ENCODE measurements at regions not wholly inside any gene's neighbourhood (a gene's known extent, or its start where the extent isn't known, plus 50 kb on each side); places are given as distances from the start of the nearest gene placed in this dataset.

DNA sequence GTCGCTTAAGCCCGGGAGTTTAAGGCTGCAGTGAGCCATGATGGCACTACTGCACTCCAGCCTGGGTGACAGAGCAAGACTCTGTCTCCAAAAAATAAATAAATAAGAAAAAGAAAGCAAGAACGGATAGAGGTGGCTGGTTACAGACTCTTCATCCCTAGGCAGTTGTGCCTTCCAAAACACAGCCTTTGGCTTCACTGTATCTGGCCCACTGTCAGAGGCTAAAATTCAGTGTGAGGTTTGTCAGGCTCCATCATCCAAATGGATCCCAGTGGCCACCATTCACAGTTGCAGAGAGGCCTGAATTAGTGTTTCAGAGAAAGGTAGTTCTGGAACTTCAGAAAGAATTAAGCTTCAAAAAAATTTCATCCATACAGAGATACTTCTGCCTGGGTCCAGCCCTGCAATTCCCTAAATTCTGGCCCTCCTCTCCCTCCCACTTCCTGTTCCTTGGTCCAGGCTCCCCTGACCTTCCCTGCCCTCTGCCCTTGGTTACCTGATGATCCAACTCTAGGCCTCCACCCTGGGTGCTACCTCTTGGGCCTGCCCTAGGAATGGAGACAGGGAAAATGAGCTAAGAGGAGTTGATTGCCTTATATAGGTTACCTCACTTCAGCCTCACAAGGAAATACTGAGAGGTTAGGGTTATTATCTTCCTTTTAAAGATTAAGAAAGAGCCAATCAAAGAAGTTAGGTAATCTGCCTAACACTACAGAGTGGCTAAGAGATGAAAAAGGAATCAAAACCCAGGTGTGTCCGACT lies 97.2 kb upstream of the SLC44A1 start:
- no peak for DNase-seq (ENCODE audit: low read depth)

DNA sequence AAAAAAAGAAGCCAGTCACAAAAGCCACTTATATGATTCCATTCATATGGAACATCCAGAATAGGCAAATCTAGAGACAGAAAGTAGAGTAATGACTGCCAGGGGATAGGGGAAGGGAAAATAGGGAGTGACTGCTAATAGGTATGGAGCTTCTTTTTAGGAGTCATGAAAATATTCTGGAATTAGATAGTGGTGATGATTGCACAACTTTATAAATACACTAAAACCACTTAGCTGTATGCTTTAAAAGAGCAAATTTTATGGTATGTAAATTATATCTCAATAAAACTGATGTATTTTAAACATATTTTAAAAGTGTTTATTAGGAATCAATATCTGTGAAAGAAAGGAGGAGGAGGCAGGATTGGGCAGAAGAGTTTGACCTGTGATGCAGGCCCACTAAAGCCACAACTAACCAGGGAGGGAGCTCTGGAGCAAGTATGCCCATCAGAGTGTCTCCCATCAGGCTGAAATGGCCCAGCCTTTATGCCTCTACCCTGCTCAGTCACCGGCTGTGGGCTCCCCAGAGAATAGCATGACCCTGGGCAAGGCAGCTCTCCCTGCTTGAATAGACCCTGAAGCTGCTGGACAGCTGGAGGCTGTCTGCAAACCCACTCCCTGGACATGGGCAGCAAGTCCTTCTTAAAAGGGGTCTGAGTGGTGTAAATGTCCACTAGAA lies 96.0 kb upstream of the SLC44A1 start:
- no peak for DNase-seq (ENCODE audit: low read depth)

DNA sequence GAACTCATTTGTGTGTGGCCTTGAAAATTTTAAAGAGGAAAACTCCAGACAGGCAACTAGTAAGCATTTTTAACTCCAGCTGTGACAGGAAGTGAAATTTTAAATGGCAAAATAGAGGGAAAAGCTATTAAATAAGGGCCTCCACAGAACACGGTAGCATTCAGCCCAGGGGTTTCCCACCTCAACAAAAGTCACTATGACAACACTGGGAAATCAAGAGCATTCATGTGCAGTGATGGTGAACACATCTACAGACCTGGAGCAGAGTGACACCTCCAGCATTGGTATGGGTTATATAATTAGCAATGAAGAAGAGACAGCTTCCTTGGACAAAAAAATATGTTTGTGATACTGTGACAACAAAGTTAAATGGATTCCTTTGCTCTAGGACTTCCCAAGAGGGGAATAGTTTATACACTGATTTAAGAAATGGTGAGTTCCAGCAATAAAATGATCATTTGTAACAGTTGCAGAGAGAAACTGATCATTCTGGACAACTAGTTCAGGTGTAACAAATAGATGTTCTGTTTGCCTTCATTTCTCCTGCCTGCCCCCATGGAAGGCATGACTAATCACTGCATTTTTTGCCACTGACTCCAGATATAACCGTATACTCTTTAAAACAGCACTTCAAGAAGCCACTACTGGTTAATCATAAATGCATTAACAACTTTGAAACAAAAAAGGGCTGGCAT lies 93.3 kb upstream of the SLC44A1 start:
- no peak for DNase-seq (ENCODE audit: low read depth)

DNA sequence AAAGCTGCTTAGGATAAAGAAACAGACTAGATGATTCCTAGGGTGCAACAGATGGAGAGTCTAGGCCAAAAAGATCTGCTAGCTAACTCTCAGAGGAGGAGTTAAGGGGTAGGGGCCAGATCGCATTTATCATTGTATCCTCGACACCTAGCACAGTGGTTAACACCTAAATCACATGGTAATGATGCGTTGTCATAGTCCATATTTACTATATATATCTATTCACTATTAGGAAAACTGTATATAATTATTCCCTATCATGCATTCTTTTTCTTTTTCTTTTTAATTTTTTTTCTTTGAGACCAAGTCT lies 92.8 kb upstream of the SLC44A1 start:
- no peak for DNase-seq (ENCODE audit: low read depth)

DNA sequence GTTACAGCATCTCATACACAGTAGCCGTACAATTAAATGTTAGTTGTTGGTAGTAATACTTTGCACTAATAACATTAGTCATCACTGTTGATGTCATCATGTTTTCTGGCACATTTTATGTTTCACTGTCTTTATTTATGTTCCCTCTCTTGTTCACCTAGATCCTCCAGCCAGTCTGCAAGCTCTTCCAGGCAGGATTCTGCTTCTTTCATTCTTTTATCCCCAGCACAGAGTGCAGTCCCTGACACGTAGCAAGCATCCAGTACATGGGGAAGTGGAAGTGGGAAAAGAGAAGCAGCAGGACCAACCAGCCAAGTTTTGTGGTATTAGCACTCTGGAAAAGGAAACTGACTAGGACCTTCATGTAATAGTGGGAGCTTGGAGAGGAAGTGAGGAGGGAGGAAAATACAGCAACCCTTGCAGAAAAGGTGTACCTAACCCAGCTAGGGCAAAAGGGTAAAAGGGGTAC lies 89.7 kb upstream of the SLC44A1 start:
- DNase-seq (ENCODE audit: low read depth), result no peak

DNA sequence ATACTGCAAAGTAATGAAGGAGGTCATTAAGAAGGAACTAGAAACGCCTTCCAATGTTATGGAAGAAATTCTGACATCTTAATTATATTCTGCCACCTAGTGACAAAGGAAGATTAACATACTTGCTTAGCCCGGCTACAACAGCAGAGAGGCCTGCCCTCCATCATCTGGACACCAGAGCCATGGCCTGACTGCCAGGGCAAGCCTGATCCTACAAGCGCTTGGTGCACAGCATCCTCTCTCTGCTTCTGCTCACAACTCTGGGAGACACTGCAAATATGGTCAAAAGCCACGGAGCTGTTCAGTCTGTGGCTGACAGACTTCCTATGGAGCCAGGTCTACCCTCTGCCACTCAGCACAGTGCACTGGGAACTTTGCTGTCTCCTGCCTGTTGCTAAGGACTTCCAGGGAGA lies 87.3 kb upstream of the SLC44A1 start:
- no peak for DNase-seq (ENCODE audit: low read depth)

DNA sequence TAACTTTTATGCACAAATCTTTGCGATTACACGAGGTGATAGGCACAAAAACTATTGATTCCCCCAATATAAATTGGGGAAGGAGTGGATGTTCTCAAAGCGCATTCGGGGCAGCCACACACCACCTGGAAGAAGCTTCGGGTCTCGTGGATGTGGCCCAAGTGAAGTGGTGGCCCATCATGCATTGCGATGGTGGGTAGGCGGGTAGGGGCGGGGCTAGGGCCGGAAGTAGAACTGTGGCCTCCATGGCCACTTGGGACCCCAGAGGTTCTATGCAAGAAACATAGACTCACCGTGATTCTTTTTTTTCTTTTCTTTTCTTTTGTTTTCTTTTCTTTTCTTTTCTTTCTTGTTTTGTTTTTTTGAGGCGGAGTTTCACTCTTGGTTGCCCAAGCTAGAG lies 86.4 kb upstream of the SLC44A1 start:
- DNase-seq (ENCODE audit: low read depth), result no peak

DNA sequence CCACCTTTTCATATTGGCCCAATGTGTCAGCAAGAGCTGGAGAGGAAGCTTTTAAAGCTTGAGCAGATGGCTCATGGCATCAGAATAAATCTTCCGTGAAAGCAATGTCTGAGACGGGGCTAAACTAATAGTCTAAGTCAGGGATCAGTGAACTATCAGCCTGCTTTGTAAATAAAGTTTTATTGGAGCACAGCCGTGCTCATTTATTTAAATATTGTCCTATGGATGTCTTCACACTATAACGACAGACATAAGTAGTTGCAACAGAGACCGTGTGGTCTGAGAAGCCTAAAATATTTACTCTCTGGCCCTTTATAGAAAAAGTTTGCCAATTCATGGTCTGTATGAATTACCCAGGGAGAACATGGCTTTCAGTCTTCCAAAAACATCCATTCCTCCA lies 85.6 kb upstream of the SLC44A1 start:
- DNase-seq (ENCODE audit: low read depth), result no peak

DNA sequence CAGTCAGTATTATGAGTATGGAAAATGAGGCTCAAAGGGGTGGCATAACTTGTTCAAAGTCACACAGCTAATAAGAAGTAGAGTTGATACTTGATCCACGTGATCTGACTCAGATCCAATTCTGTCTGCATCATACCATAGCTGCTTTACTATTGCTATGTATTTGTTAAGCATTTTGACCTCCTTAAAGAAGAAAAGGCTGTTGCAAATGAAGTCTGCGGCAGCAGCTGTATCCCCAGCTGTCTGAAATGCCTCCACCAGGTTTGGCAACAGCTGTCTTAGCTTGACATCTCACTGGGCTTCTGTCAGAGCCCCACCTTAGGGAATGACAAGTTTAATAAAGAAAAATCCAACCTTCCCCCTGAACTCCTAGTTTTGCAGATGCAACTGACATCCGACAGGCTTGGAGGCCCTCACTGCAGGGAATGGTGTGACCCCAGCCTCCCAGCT lies 75.6 kb upstream of the SLC44A1 start:
- no peak for DNase-seq (ENCODE audit: low read depth)

DNA sequence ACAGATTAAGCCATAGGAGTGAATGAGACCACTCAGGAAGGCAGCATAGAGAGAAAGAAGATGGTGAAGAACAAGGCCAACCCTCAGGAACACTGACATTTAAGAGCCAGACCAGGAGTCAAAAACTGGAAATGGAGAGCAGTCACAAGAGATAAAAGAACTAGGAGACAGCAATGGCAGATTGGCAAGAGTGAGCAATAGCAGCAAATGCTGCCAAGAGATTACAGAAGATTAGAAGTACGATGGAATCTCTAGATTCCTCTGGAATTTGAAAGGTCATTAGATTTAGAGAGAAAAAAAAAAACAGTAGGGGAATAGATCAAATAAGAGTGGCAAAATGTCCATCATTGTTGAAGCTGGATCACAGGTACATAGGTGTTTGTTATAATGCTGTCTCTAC lies 73.4 kb upstream of the SLC44A1 start:
- DNase-seq (ENCODE audit: low read depth), result no peak

DNA sequence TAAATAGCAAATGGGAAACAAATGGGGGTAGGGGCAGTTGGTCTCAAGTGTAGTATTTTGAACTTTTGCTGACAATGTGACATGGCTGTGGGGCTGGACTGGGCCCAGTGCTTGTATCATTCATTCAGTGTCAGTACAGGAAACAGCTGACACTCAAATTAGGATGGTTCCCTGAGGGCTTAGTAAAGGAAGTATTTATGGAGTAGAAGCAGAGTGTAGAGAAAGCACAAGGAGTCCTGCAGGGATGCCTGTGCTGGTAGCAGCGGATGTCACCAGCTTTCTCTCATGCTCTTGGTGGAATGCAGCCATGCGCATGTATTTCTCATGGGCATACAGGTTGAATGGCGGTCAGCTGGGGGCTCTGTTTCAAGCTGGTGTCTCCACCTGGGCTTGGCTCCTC lies 72.9 kb upstream of the SLC44A1 start:
- DNase-seq (ENCODE audit: low read depth), result no peak

DNA sequence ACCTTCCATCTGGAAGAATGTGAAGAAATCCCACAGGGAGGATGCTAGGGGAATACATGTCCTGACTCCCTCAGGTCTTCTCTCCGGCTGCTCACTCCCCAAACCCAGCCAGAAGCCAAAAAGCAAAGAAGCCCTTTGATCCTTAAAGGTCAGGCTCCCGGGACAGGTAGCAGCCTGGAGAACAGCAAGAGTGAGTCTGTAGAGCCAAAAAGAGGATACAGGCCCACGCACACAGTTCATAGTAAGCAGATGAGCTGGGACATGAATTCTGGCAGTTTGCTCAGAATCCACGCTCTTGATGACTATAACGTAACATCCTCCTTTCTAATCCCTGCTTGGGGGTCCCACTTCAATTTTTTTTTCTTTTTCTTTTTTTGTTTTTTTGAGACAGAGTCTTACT lies 72.0 kb upstream of the SLC44A1 start:
- DNase-seq (ENCODE audit: low read depth), result no peak

DNA sequence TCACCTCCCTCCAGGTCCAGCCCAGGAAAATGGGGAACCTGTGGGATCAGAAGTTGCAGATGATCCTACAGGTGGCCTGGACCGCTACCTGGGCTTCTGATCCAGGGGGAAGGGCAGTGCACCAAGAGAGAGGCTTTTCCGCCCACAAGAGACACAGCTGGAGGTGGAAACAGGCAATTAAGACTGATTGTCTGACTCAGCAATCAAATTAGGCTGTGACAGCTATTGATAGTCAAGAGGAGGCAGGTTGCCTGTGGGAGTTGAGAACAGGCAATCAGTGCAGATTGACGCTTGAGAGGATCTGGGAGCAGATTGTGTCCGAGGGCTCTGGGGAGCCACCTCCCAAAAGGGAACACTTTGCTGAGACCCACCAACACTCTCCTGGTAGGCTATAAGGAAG lies 71.1 kb upstream of the SLC44A1 start:
- DNase-seq (ENCODE audit: low read depth), result no peak

DNA sequence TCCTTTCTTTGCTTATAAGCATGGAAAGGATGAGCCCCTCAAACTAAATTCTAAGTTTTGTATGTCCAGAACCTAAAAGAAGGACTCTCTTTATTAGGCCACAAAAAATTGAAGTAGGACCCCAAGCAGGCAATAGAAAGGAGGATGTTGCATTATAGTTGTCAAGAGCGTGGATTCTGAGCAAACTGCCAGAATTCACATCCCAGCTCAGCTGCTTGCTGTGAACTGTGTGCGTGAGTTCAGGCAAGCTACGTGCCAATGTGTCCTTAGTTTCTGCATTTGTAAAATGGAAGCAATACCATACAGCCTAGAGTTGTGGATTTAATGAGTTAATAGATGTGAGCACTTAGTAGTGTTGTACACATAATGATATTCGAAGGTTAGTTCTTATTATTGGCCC lies 70.6 kb upstream of the SLC44A1 start:
- no peak for DNase-seq (ENCODE audit: low read depth)

DNA sequence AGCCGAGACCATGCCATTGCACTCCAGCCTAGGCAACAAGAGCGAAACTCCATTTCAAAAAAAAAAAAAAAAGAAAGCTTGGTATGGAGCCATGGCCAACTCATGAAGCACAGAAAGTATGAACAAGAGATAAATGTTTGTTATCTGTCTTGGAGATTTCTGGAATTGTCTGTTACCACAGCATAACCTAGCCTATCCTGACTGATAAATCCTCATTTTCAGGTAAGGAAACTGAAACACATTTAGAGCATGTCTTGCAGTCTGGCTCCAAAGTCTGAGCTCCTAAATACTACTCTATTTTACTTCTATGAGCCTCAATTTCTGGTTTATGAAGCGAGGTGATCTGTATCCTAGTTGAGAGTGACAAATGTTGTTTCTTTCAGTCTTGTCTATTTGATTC lies 68.3 kb upstream of the SLC44A1 start:
- DNase-seq (ENCODE audit: low read depth), result no peak

DNA sequence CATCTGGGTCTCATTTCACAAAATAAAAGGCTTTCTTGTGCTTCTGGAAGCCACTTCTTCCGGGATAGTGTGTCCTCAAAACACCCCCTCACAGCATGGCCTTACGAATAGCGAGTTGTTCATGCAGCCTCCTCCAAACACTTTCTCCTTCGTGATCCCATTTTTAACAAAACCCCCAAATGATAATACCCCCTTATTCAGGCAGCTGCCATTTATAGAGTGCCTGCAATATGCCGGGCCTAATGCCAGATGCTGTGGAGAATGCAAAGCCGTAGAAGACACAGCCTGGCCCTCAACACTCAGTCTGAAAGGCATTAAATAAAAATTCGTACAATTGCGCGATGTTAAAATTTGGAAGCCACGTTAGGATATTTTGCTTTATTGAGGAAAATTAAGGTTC lies 66.4 kb upstream of the SLC44A1 start:
- no peak for DNase-seq (ENCODE audit: low read depth)

DNA sequence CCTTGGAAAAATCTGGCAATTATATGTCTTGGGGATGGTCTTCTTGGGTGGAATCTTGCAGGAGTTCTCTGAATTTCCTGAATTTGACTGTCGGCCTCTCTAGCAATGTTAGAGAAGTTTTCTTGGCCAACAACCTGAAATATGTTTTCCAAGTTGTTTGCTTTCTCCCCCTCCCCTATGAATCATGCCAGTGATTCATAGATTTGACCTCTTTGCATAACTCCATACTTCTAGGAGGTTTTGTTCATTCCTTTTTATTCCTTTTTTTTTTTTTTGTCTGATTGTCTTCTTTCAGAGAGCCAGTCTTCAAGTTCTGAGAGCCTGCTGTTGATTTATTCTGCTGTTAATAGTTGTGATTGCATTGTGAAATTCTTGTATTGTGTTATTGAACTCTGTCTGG lies 56.7 kb upstream of the SLC44A1 start:
- no peak for DNase-seq (ENCODE audit: low read depth)

DNA sequence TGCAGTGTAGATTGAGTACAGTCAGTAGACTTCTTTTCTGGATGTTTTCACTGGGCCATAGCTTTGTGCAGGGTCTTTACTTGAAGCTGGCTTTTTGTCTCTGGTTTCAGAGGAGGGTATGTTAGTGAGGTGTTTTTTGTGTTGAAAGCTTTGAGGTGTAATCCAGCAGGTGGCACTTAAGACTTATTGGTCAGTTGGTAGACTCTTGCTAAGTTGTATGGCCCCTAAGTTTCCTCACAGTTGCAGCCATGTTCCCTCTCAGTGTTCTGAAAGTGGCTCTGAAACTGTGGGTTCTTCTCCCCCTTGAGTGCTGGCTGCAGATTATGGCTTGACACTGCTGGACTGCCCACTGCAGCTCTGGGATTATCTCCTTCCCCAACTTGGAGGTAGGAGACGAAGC lies 55.7 kb upstream of the SLC44A1 start:
- DNase-seq (ENCODE audit: low read depth), result no peak

DNA sequence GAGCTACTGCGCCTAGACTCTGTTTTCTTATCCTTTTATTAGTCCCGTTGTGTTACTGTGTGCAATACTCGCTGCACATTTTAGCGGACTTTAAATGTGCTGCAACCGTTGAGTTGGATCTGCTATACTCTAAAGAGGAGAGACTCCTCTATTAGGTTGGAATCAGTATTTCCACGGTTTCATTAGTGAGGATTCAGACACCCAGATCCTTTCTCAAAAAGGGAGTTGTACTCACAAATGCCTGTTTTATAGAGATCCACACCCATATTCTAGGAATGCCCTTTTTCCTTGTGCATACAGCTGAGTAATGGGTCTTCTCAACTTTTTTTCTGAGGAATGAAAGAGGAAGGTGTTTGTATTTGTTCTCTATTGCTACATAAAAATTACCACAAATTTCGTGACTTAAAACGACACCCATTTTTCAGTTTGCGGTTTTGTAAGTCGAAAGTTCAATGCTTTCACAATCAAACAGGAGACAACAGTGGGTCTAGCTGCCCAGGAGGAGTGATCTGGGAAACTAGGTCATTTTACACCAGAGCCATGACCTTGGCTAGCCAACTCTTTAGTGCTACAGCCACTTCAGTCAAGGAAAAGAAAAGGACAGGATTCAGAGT lies 52.8 kb upstream of the SLC44A1 start:
- DNase-seq (ENCODE audit: low read depth), result no peak

DNA sequence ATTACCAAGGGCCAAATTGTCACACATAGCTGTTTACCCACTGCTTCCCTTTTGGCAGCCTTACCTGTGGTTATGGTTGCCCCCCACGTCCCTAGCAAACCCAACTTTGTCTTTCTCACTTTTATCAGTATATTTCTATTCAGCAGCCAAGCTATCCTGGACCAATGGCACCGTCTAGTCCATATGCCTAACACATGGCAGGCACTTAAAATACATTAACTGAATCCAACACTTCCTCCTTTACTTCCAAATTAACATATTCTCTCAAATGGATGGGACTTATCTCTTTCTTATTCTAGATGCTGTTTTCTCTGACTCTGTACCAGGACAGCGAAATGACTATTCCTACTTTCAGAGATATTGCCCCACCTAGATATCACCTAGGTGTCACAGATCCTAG lies 50.9 kb upstream of the SLC44A1 start:
- DNase-seq (ENCODE audit: low read depth), result no peak

DNA sequence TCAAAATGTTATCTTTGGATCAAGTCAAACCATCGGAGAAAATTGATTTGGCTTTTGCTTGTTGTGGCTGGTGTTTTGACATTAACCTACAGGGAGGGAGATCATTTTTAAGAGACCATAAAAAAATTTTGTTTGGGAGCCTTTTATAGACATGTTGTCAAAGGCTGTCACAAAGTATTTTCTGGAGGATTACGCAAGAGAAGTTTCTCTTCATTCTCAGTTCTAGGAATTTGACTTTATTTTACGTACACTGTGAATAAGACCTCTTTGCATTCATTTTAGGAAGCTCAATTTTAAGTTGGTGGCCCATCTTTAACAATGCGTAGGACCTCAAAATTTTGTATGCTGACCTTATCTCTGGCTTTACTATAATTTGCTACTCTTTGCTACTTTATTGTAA lies 50.2 kb upstream of the SLC44A1 start:
- no peak for DNase-seq (ENCODE audit: low read depth)
